CD4-positive, alpha-beta T cell (primary cell): ENCODE measurements at regions not wholly inside any gene's neighbourhood (a gene's known extent, or its start where the extent isn't known, plus 50 kb on each side); places are given as distances from the start of the nearest gene placed in this dataset.

Experiments
- ATAC-seq: fragments of 200-7000 bp; cut with Tn5 transposase; one replicate; pipeline ENCODE4 v1.10.0; 2022; ENCODE audit warnings: mild to moderate bottlenecking; ENCODE audit not compliant: poor library complexity
- CTCF ChIA-PET: fragments of 350-600 bp; sonication (Branson Sonifier 250); formaldehyde crosslinking; loops from one replicate; lab custom pipeline; 2021; ENCODE audit warnings: antibody characterized with exemption, inconsistent platforms; lab: Charles Lee
- POLR2A ChIA-PET: fragments of 350-600 bp; sonication (Branson Sonifier 250); formaldehyde crosslinking; loops from one replicate; lab custom pipeline; 2021; ENCODE audit warnings: antibody characterized with exemption, inconsistent platforms; lab: Charles Lee
- DNase-seq, 14 experiments: peaks; one replicate each; pipeline ENCODE4 v3.0.0-alpha.2; 2013 to 2020; ENCODE audit warnings: mixed read lengths in 2 of 14
- H3K27ac ChIP-seq, 2 donors: one replicate each; pipeline versions ENCODE4 v1.5.1 to v1.7.0; 2013; ENCODE audit warnings: low read length in 2 of 2, low read depth in 1 of 2, mild to moderate bottlenecking in 1 of 2
- H3K27me3 ChIP-seq, 2 experiments: 1 replicate in 1 of 2; 2 replicates in 1 of 2; pipeline versions ENCODE4 v1.6.1 to v1.7.0; 2013; ENCODE audit warnings: low read length in 2 of 2, control low read depth in 1 of 2, mild to moderate bottlenecking in 1 of 2, moderate library complexity in 1 of 2; ENCODE audit not compliant: insufficient read depth in 2 of 2, control insufficient read depth in 1 of 2
- H3K36me3 ChIP-seq: one replicate; pipeline ENCODE4 v1.6.1; 2013; ENCODE audit warnings: low read length, control low read depth; ENCODE audit not compliant: insufficient read depth
- H3K4me1 ChIP-seq: one replicate; pipeline ENCODE4 v1.6.1; 2013; ENCODE audit warnings: low read length, control low read depth; ENCODE audit not compliant: insufficient read depth
- H3K4me3 ChIP-seq: one replicate; pipeline ENCODE4 v1.5.1; 2013; ENCODE audit warnings: mild to moderate bottlenecking, low read length, moderate library complexity
- H3K9me3 ChIP-seq, 2 experiments: 1 replicate in 1 of 2; 2 replicates in 1 of 2; pipeline versions ENCODE4 v1.6.1 to v1.7.0; 2013; ENCODE audit warnings: low read length in 2 of 2, mild to moderate bottlenecking in 2 of 2, control low read depth in 1 of 2, moderate library complexity in 1 of 2; ENCODE audit not compliant: control insufficient read depth in 1 of 2, insufficient read depth in 1 of 2
- H3K27ac Mint-ChIP-seq: one replicate; pipeline ENCODE4 v1.8.0; 2020; ENCODE audit warnings: mixed read lengths
- H3K27me3 Mint-ChIP-seq: one replicate; pipeline ENCODE4 v1.8.0; 2021; ENCODE audit warnings: mixed read lengths
- H3K36me3 Mint-ChIP-seq: one replicate; pipeline ENCODE4 v1.8.0; 2021; ENCODE audit warnings: low read depth, mixed read lengths
- H3K4me1 Mint-ChIP-seq: one replicate; pipeline ENCODE4 v1.8.0; 2021; ENCODE audit warnings: low read depth, mixed read lengths
- H3K4me3 Mint-ChIP-seq: one replicate; pipeline ENCODE4 v1.8.0; 2020; ENCODE audit warnings: mild to moderate bottlenecking, mixed read lengths
- H3K9me3 Mint-ChIP-seq: one replicate; pipeline ENCODE4 v1.8.0; 2020; ENCODE audit warnings: mixed read lengths
- intact Hi-C, 2 experiments: fragments of 100-400 bp; cut with DNase I in 1 of 2; cut with micrococcal nuclease in 1 of 2; formaldehyde crosslinking; loops; one replicate each; pipeline versions ENCODE4 v1.15.1 to v1.9.0; 2023 to 2025; cut with DNase I, micrococcal nuclease
- TF ChIP-seq, protein P1 (sequence below): fragments of 200-600 bp; IDR thresholded peaks from one replicate; pipeline ENCODE4 v1.8.0; 2022; ENCODE audit warnings: antibody characterized with exemption, mild to moderate bottlenecking

DNA sequence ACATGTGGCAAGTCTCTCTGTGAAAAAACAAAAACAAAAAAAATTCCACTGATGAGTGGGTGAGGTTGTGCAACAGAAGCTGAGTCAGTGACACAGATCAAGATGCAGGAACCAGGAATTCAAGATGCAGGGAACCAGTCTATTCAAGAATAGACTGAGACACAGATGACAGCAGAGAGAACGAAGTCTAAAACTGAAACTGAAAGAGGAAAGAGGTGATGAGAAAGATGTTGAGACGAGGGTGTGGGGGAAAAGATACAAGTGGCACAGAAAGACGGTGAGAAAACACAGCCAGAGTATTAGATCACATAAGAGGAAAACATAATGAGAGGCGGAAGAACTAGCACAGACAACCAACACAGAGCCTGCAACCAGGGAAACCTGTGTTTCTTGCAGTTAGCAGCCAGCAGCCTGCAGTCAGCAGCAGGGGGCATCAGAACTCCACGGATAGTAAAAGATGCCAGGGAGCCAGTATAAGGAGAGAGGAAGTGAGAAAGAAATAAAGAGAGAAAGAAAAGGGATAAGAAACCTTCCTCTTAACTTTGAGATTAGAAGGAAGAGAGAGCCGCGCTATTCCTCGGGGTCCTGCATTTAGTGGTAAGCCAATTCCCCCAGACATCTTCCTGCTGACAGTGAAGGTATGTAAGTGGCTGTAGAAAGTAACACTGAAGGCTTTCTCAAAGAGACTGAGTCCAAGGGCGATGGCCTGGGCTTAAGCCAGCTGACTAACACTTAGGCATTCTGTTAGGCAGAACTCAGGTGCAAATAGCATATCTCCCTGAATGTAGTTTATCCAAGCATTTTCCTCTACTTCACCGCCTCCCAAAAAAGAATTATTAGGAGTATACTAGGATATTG is 79.0 kb downstream of the TLR4 start:
- Histone ChIP-seq H3K9me3 (no peaks in the 10 kb centered on the region), H3K27ac (no peak overlapping the region), H3K36me3 (no peaks in the 10 kb centered on the region), H3K27me3 (no peaks in the 10 kb centered on the region), H3K4me3 (peak overlapping the region; percentile 39), H3K4me1 (peaks cover 8% of the 10 kb centered on the region)
- H3K9me3 Mint-ChIP-seq: no peaks in the 10 kb centered on the region
- CTCF ChIA-PET: no interaction called here
- peak; percentile 66 for ATAC-seq
- DNase-seq: peak; percentile 22 to 78 (median 50)
- POLR2A ChIA-PET: no interaction called here
- H3K27me3 Mint-ChIP-seq: peaks cover 10% of the 10 kb centered on the region
- no peak overlapping the region for H3K4me3 Mint-ChIP-seq
- no peak overlapping the region for H3K27ac Mint-ChIP-seq
- intact Hi-C loops: no loop called here
- H3K4me1 Mint-ChIP-seq: peaks cover 4% of the 10 kb centered on the region
- H3K36me3 Mint-ChIP-seq: no peaks in the 10 kb centered on the region
- TF ChIP-seq, protein P1, sequence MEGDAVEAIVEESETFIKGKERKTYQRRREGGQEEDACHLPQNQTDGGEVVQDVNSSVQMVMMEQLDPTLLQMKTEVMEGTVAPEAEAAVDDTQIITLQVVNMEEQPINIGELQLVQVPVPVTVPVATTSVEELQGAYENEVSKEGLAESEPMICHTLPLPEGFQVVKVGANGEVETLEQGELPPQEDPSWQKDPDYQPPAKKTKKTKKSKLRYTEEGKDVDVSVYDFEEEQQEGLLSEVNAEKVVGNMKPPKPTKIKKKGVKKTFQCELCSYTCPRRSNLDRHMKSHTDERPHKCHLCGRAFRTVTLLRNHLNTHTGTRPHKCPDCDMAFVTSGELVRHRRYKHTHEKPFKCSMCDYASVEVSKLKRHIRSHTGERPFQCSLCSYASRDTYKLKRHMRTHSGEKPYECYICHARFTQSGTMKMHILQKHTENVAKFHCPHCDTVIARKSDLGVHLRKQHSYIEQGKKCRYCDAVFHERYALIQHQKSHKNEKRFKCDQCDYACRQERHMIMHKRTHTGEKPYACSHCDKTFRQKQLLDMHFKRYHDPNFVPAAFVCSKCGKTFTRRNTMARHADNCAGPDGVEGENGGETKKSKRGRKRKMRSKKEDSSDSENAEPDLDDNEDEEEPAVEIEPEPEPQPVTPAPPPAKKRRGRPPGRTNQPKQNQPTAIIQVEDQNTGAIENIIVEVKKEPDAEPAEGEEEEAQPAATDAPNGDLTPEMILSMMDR: peak; percentile 69

DNA sequence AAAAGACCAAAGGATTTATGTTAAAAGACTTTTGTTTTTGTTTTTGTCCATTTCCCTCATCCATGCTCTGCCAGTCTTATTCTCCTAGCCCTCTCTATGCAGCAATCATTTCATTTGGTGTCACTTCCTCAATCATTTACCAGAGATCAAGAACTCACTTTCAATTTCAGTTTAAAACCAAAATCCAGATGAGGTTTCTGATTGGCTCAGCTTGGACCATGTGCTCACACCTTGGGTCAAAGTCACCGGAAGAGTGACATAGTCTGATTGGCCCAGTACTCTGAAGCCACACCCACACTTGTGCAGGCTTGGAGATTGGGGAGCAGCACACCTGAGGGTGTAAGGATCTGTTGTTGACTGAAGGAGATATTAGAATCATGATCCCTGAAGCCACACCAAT is 79.6 kb downstream of the TLR4 start:
- ATAC-seq (peak; percentile 63), DNase-seq (peak in 5 of 14 experiments; percentile 4 to 82 (median 64))
- Mint-ChIP-seq H3K4me1 (peaks cover 4% of the 10 kb centered on the region), H3K27ac (no peak overlapping the region), H3K9me3 (no peaks in the 10 kb centered on the region), H3K4me3 (no peak overlapping the region), H3K27me3 (peaks cover 9% of the 10 kb centered on the region), H3K36me3 (no peaks in the 10 kb centered on the region)
- Histone ChIP-seq H3K27ac (no peak overlapping the region), H3K27me3 (no peaks in the 10 kb centered on the region), H3K4me1 (peaks cover 8% of the 10 kb centered on the region), H3K4me3 (no peak overlapping the region), H3K9me3 (no peaks in the 10 kb centered on the region), H3K36me3 (no peaks in the 10 kb centered on the region)
- intact Hi-C loops: no loop called here
- TF ChIP-seq, protein P1: no peak
- ChIA-PET POLR2A (no interaction called here), CTCF (no interaction called here)

DNA sequence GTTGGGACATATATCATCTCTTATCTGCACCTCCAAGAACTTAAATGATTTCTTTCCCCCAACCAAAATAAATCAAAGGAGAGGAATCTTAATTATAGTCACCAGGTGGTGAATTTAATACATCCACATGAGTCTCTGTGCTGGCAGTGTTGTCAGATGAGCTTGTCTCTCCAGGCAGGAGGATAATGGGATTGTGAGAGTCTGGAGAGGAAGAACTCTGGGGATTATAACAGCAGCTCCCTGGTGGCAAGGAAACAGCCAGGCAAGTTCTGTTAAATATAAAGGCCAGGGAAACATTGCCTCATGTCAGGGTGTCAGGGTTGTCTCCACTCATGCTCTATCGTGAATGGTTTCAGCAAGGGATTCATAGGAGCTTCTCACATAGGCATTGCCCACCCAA is 80.8 kb downstream of the TLR4 start:
- Histone ChIP-seq H3K9me3 (no peaks in the 10 kb centered on the region), H3K27me3 (no peaks in the 10 kb centered on the region), H3K27ac (no peak overlapping the region), H3K4me3 (no peak overlapping the region), H3K4me1 (peaks cover 8% of the 10 kb centered on the region), H3K36me3 (no peaks in the 10 kb centered on the region)
- no peak overlapping the region for H3K4me3 Mint-ChIP-seq
- H3K4me1 Mint-ChIP-seq: peaks cover 4% of the 10 kb centered on the region
- H3K27me3 Mint-ChIP-seq: no peaks in the 10 kb centered on the region
- ChIA-PET CTCF (no interaction called here), POLR2A (no interaction called here)
- H3K9me3 Mint-ChIP-seq: no peaks in the 10 kb centered on the region
- intact Hi-C loops: no loop called here
- TF ChIP-seq, protein P1: no peak
- DNase-seq (no peak), ATAC-seq (no peak)
- H3K27ac Mint-ChIP-seq: no peak overlapping the region
- no peaks in the 10 kb centered on the region for H3K36me3 Mint-ChIP-seq
